HUES64 (cell line): ENCODE measurements at regions not wholly inside any gene's neighbourhood (a gene's known extent, or its start where the extent isn't known, plus 50 kb on each side); places are given as distances from the start of the nearest gene placed in this dataset.

ENCODE experiments used
- H3K27ac ChIP-seq: 2 replicates; pipeline ENCODE4 v1.7.0; 2013; ENCODE audit warnings: low read depth, low read length, inconsistent platforms
- H3K27me3 ChIP-seq: 2 replicates; pipeline ENCODE4 v1.6.1; 2013; ENCODE audit warnings: mild to moderate bottlenecking, low read length; ENCODE audit not compliant: insufficient read depth
- H3K36me3 ChIP-seq: 2 replicates; pipeline ENCODE4 v1.6.1; 2013; ENCODE audit warnings: mild to moderate bottlenecking, low read length; ENCODE audit not compliant: insufficient read depth
- H3K4me1 ChIP-seq: 2 replicates; pipeline ENCODE4 v1.6.1; 2013; ENCODE audit warnings: mild to moderate bottlenecking, low read length, moderate library complexity; ENCODE audit not compliant: insufficient read depth
- H3K4me3 ChIP-seq: 2 replicates; pipeline ENCODE4 v1.5.1; 2013; ENCODE audit warnings: mild to moderate bottlenecking, low read length, moderate library complexity
- H3K9ac ChIP-seq: 2 replicates; pipeline ENCODE4 v1.6.1; 2013; ENCODE audit warnings: mild to moderate bottlenecking, low read depth, low read length
- H3K9me3 ChIP-seq: 2 replicates; pipeline ENCODE4 v1.6.1; 2013; ENCODE audit warnings: low read depth, low read length; ENCODE audit not compliant: insufficient read depth
- WGBS: fragments of 150-250, 120-280 bp; methylation state at CpG from one replicate; pipeline ENCODE4 v1.1.7; 2013; ENCODE audit warnings: missing lambda C conversion rate; 5-methylcytosine and 5-hydroxymethylcytosine counted together

DNA sequence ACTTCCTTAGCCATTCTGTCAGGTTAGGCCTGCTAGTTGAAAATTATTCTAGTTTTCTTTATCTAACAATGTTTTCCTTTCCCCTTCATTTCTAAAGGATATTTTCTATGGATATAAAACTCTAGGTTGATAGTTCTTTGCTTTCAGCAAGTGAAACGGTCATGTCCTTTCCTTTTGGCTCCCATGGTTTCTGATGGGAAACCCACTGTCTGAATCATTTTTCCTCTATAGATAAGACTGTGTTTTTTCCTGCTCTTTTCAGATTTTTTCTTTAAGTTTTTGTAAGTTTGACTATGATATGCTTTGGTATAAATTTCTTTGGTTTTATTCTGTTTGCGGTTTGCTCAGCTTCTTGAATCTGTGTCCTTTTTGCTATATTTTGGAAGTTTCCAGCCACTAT lies 800.9 kb downstream of the USP25 start:
- WGBS = 100% methylated on average over 2 of the region's 2 CpGs
- H3K9me3 ChIP-seq = no peaks in the 10 kb centered on the region
- no peaks in the 10 kb centered on the region for H3K4me1 ChIP-seq
- no peak overlapping the region for H3K4me3 ChIP-seq
- H3K9ac ChIP-seq = no peak overlapping the region
- no peaks in the 10 kb centered on the region for H3K36me3 ChIP-seq
- H3K27ac ChIP-seq = no peak overlapping the region
- H3K27me3 ChIP-seq = no peaks in the 10 kb centered on the region

DNA sequence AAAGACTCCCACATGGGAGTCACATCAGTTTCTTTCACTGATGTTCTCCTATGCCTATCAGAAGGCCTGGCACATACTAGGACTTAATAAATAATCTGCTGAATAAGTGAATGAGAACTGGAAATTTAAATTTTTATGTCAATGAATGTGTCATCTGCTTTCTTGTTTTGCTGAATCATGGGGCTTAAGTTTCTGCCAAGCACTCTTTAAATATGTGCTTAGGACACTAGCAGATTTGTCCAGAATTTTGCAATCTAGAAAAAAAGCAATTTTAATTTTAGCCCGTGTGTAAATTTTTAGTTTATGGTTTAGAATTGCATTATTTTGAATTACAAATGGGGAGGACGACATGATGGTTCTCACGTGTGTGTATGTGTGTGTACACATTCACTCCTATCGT lies 803.1 kb downstream of the USP25 start:
- Histone ChIP-seq H3K36me3 (no peaks in the 10 kb centered on the region), H3K4me1 (no peaks in the 10 kb centered on the region), H3K27ac (no peak overlapping the region), H3K9ac (no peak overlapping the region), H3K4me3 (no peak overlapping the region), H3K27me3 (no peaks in the 10 kb centered on the region), H3K9me3 (no peaks in the 10 kb centered on the region)
- WGBS = 88% methylated on average over 3 of the region's 4 CpGs

DNA sequence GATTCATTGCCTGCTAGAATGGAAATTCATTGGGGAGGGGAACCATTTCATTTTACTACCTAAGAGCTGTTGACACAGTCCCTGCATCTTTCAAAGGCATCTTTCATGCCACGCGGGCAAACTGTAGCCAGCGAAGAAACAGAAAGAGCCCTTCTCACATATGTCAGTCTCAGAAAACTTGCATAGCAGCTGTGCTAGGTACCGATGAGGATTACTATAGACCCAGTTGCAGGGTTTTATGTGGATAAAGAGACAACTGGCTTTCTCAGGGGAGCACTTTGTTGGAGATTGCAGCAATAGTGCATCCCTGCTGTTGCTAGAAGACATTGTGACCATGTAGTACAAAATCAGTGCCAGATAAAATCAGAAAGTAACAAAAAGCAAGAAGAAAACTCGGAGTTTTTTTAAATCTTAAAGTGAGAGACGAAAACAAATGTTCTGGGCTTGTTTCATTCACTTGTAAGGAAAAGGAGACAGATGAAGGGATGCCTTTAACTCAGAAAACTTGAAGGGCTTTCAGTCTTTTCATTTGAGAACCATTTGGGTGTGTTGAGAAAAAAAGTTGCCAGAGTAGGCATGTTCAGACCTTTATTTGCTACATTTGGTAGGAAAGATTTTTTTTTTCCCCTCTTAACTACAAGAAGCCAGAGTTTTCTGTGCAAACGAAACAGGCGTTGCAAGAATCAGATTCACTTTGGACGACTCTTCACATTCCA lies 804.1 kb downstream of the USP25 start:
- no peaks in the 10 kb centered on the region for H3K9me3 ChIP-seq
- no peaks in the 10 kb centered on the region for H3K27me3 ChIP-seq
- WGBS = 93% methylated on average over 9 of the region's 9 CpGs
- H3K36me3 ChIP-seq = no peaks in the 10 kb centered on the region
- H3K4me3 ChIP-seq = no peak overlapping the region
- no peak overlapping the region for H3K9ac ChIP-seq
- no peak overlapping the region for H3K27ac ChIP-seq
- H3K4me1 ChIP-seq = no peaks in the 10 kb centered on the region

DNA sequence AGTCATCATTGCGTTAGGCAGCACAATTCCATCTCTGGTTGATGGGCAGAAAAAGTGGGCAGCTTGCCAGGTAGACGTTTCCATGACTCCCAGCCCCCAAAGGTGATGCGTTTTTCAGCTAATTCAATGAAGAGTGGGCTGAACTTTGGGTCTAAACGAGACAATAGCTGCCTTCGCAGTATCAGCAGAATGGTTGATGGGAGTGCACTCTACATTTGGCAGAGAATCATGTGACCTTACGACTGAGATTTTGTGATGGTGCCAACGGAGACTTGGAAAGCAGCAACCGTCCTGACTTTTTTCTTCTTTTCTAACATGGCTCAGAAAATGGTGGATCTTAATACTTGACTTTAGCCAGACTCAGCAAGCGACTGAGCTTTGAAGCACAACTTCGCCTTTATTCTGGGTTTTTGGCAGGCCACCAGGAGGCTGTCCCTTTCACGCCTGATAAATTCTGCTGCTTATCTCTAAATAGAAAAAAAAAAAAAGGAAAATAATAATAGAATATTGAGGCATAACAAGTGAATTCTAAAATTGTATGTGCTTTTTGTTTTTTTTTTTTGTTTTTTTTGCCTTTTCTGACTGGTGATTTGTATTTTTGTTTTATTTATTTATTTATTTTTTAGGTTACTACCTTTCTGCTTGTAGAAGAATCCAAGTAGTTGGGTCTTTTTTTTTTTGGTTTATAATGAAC lies 804.8 kb downstream of the USP25 start:
- Histone ChIP-seq H3K36me3 (no peaks in the 10 kb centered on the region), H3K4me1 (no peaks in the 10 kb centered on the region), H3K9ac (no peak overlapping the region), H3K27me3 (no peaks in the 10 kb centered on the region), H3K9me3 (no peaks in the 10 kb centered on the region), H3K4me3 (no peak overlapping the region), H3K27ac (no peak overlapping the region)
- 91% methylated on average over 11 of the region's 11 CpGs for WGBS

DNA sequence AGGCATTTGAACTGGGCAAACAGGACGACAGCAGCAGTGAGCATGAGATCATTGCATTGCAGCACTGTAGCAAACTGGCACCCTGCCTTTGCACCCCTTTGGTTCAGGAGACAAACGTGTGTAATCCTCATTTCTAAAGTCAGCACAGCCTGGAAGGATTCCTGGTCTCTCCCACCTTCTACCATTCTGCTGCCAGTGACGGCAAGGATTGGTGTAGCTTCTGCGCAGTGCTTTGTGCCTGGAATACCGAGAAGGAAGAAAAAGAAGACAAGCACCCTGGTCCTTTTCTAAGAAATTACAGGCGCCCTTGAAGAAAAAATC lies 805.3 kb downstream of the USP25 start:
- H3K27ac ChIP-seq = no peak overlapping the region
- no peaks in the 10 kb centered on the region for H3K36me3 ChIP-seq
- H3K4me1 ChIP-seq = no peaks in the 10 kb centered on the region
- no peaks in the 10 kb centered on the region for H3K27me3 ChIP-seq
- 88% methylated on average over 5 of the region's 6 CpGs for WGBS
- H3K4me3 ChIP-seq = no peak overlapping the region
- no peaks in the 10 kb centered on the region for H3K9me3 ChIP-seq
- H3K9ac ChIP-seq = no peak overlapping the region

DNA sequence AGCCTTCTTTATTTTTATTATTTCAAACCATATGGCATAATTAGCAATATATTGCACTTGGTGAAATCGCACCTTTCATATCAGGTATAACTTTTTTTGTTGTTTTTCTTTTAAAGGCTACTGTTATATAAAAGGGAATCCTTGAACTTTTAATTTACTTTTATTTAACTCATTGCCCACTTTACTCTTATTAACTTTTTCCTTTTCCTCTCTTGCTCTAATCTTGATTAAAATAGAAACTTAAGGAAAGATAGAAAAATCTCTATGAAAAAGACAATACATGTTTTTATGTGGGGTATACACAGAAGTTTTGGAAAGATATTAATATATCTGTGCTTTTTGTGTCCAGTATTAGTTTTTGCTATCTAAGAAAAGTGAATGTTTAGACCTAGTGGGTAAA lies 805.8 kb downstream of the USP25 start:
- no peak overlapping the region for H3K27ac ChIP-seq
- no peak overlapping the region for H3K9ac ChIP-seq
- no peaks in the 10 kb centered on the region for H3K9me3 ChIP-seq
- H3K4me1 ChIP-seq = no peaks in the 10 kb centered on the region
- no peak overlapping the region for H3K4me3 ChIP-seq
- no peaks in the 10 kb centered on the region for H3K36me3 ChIP-seq
- no CpG with 5 or more reads among the region's 1 CpG for WGBS
- H3K27me3 ChIP-seq = no peaks in the 10 kb centered on the region

DNA sequence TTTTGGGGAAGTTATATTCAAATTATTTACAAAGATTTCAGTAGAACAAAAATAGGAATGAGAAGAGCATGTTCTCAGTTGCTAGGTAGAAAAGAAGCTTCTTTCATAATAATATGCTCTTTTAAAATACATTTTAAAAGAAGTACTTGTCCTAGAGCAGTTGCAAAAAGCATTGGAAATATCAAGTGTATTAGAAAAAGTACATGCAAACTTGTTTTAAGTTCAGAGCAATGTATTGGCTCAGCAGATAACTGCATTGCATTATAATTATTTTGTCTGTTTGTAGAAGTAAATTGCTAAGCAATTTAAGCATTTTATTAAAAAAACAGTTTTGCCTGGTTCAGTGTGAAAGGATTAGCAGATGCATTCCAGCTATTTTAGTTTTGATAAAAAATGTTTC lies 806.4 kb downstream of the USP25 start:
- Histone ChIP-seq H3K9me3 (no peaks in the 10 kb centered on the region), H3K4me1 (no peaks in the 10 kb centered on the region), H3K27ac (no peak overlapping the region), H3K36me3 (no peaks in the 10 kb centered on the region), H3K4me3 (no peak overlapping the region), H3K27me3 (no peaks in the 10 kb centered on the region), H3K9ac (no peak overlapping the region)

DNA sequence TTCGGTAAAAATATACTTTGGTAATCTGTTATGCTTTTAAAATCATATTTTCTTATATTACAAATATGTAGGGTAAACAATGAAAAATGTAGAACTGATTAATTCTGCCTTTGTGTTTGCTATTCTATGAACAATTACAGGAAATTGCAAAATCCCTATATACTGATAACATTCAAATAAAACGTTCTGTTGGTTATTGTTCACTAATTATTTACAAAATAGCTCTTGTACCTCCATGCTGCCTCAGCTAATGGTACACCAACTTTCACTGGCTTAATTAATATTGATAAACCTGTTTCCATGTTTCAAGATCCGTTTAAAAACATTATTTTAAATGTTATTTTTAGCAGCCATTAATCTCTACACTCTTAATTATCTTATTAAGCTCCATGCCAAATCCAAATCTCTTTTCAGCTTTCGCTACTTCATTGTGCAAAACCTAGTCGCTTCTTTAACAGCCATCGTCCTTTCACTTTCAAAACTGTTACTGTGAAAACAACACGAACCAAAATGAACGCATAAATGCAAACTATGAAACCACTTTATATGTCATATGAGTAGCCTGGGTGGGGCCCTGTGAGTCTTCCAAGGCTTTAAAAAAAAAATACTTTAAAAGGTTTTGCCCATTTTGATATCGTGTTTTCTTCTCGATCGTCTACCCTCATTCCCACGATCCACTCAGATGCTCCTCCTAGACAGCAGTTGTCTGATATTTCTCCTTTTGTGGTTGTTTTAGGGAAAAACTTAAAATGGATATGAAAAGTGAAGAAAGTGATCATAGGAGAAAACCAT lies 807.1 kb downstream of the USP25 start:
- no peaks in the 10 kb centered on the region for H3K36me3 ChIP-seq
- no peak overlapping the region for H3K27ac ChIP-seq
- H3K9ac ChIP-seq = no peak overlapping the region
- no peaks in the 10 kb centered on the region for H3K4me1 ChIP-seq
- no peaks in the 10 kb centered on the region for H3K27me3 ChIP-seq
- no peaks in the 10 kb centered on the region for H3K9me3 ChIP-seq
- no peak overlapping the region for H3K4me3 ChIP-seq
- WGBS = 97% methylated on average over 11 of the region's 12 CpGs

DNA sequence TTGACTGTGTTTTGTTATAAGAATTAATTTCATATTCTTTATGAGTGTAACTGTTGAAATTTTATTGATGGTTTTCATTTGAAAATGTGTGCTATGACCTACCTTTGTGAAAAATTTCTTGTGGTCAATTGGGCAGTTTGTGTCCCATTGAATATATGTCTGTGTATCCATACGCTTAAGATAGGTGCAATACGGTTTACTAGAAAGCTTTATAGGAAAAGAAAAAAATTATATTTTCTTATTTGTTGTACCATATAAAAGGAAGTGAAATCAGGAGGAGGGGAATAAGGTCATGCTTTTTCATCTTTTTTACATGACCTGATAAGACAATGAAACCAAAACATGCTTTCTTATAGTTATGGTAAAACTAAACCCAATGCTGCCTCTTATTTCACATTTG lies 807.7 kb downstream of the USP25 start:
- WGBS = 100% methylated on average over 2 of the region's 2 CpGs
- Histone ChIP-seq H3K4me1 (no peaks in the 10 kb centered on the region), H3K27ac (no peak overlapping the region), H3K4me3 (no peak overlapping the region), H3K9ac (no peak overlapping the region), H3K27me3 (no peaks in the 10 kb centered on the region), H3K36me3 (no peaks in the 10 kb centered on the region), H3K9me3 (no peaks in the 10 kb centered on the region)

DNA sequence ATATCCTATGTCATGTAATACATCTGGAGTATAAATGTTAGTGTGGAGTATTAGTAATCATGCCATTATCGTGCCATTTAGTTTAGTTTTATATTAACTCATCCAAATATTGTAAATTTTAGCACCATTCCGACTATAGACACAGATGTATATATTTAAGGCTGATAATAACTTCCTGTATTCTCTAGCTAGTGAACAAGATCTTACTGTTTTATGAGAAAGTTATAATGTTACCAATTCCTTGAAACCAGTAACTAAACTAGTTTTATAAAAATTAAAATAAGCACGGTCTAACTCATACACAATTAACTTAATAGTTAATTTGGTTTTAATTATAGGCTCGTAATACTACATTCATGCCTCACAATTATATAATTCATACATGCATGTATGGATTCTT lies 808.6 kb downstream of the USP25 start:
- WGBS = no CpG with 5 or more reads among the region's 4 CpGs
- no peak overlapping the region for H3K27ac ChIP-seq
- H3K36me3 ChIP-seq = no peaks in the 10 kb centered on the region
- no peaks in the 10 kb centered on the region for H3K9me3 ChIP-seq
- no peaks in the 10 kb centered on the region for H3K27me3 ChIP-seq
- H3K4me1 ChIP-seq = no peaks in the 10 kb centered on the region
- H3K4me3 ChIP-seq = no peak overlapping the region
- H3K9ac ChIP-seq = no peak overlapping the region

DNA sequence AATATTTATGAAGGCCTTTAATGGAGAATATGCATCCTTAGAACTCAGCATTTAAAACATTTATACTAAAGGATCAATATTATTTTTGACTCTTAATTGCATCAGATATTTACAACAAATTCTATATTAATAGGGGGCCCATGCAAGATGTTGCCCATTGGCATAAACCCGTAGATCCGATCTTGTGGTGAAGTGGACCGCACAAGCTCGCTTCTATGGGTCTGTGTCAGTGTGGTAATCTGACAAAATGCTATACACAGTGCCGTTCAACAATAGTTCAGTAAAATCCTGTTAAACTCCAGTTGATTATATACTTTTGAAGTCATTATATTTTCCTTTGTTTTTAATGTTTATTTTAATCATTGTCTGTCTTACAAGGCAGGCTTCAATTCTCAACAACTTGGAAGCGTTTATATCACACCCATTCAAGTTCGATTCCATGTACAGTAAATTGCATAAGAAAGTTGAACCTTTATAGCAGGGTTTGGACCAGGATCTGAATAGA lies 809.2 kb downstream of the USP25 start:
- Histone ChIP-seq H3K9me3 (no peaks in the 10 kb centered on the region), H3K4me1 (no peaks in the 10 kb centered on the region), H3K36me3 (no peaks in the 10 kb centered on the region), H3K9ac (no peak overlapping the region), H3K4me3 (no peak overlapping the region), H3K27ac (no peak overlapping the region), H3K27me3 (no peaks in the 10 kb centered on the region)
- WGBS = 94% methylated on average over 5 of the region's 7 CpGs
